ENCODE measurements at regions not wholly inside any gene's neighbourhood (a gene's known extent, or its start where the extent isn't known, plus 50 kb on each side); places are given as distances from the start of the nearest gene placed in this dataset.

- DNase-seq (ENCODE audit: low spot score), result no peak
- WGBS, result 94% methylated on average over 1 of the region's 1 CpG
Measured at GRCh38 chr7:46026741-46027140, 105.7 kb upstream of the IGFBP3 start.

More at GRCh38 chr7:46026741-46027140, 105.7 kb upstream of the IGFBP3 start:
- Histone ChIP-seq H3K27me3 (ENCODE audit: control insufficient read depth in 4 of 4, insufficient read depth in 4 of 4, low read length in 3 of 4) (no peaks in the 10 kb centered on the region), H3K27ac (ENCODE audit: low read depth in 1 of 2, low read length in 2 of 2) (no peak overlapping the region), H3K9me3 (ENCODE audit: control insufficient read depth in 4 of 4, low read length in 3 of 4) (no peaks in the 10 kb centered on the region), H3K4me3 (ENCODE audit: low read depth in 1 of 3, low read length in 3 of 3) (no peak overlapping the region), H3K36me3 (ENCODE audit: control insufficient read depth in 4 of 4, insufficient read depth in 3 of 4, low read depth in 1 of 4, low read length in 3 of 4) (no peaks in the 10 kb centered on the region), H3K9ac (ENCODE audit: low read depth in 1 of 2, low read length in 2 of 2) (no peak overlapping the region), H3K4me1 (ENCODE audit: control insufficient read depth in 4 of 4, insufficient read depth in 4 of 4, low read length in 3 of 4) (peaks cover 0 to 2% (median 0%) of the 10 kb centered on the region in 4 donors)
- no peak for TF ChIP-seq EGR1 (IDR thresholded peaks at IDR 0.05; ENCODE audit: low read depth in 2 of 2)
- no peak for TF ChIP-seq SP1 (IDR thresholded peaks at IDR 0.05)
- no peak for TF ChIP-seq YY1 (IDR thresholded peaks at IDR 0.05)
- no peak for TF ChIP-seq FOXA2 (IDR thresholded peaks at IDR 0.05)
- no peak for TF ChIP-seq HNF4G (IDR thresholded peaks at IDR 0.05)
- TF ChIP-seq CTCF (IDR thresholded peaks at IDR 0.05; ENCODE audit: low read depth, low read length, missing input control), result no peak
- no peak for TF ChIP-seq REST (IDR thresholded peaks at IDR 0.05)
- TF ChIP-seq, protein P1, sequence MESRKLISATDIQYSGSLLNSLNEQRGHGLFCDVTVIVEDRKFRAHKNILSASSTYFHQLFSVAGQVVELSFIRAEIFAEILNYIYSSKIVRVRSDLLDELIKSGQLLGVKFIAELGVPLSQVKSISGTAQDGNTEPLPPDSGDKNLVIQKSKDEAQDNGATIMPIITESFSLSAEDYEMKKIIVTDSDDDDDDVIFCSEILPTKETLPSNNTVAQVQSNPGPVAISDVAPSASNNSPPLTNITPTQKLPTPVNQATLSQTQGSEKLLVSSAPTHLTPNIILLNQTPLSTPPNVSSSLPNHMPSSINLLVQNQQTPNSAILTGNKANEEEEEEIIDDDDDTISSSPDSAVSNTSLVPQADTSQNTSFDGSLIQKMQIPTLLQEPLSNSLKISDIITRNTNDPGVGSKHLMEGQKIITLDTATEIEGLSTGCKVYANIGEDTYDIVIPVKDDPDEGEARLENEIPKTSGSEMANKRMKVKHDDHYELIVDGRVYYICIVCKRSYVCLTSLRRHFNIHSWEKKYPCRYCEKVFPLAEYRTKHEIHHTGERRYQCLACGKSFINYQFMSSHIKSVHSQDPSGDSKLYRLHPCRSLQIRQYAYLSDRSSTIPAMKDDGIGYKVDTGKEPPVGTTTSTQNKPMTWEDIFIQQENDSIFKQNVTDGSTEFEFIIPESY (IDR thresholded peaks at IDR 0.05), result no peak
- TF ChIP-seq RAD21 (IDR thresholded peaks at IDR 0.05), result no peak
- no peak for TF ChIP-seq NR2F2 (IDR thresholded peaks at IDR 0.05)
- no peak for TF ChIP-seq HNF4A (conservative IDR thresholded peaks at IDR 0.05)
- no peak for TF ChIP-seq MAX (IDR thresholded peaks at IDR 0.05)
- TF ChIP-seq RXRA (IDR thresholded peaks at IDR 0.05), result no peak
- no peak for TF ChIP-seq JUND (IDR thresholded peaks at IDR 0.05)
- no peak for TF ChIP-seq FOXA1 (IDR thresholded peaks at IDR 0.05)
- no peak for TF ChIP-seq ATF3 (IDR thresholded peaks at IDR 0.05)
- TF ChIP-seq GABPA (IDR thresholded peaks at IDR 0.05 in 1 of 2, conservative IDR thresholded peaks at IDR 0.05 in 1 of 2), result no peak
- TF ChIP-seq TAF1 (conservative IDR thresholded peaks at IDR 0.05), result no peak

Measured in liver (tissue), 8 donors.